ENCODE measurements at regions not wholly inside any gene's neighbourhood (a gene's known extent, or its start where the extent isn't known, plus 50 kb on each side); places are given as distances from the start of the nearest gene placed in this dataset.

- TF ChIP-seq EZH2 (IDR thresholded peaks at IDR 0.05; ENCODE audit: insufficient read depth, poor library complexity, severe bottlenecking) (no peak), EZH2phosphoT487 (IDR thresholded peaks at IDR 0.05; ENCODE audit: insufficient read depth, low read depth) (no peak)
These were observed 372.5 kb upstream of the GCFC2 start for GRCh38 chr2:76083248-76083647.

Measured in GM23248 (cell line).